Heart left ventricle (tissue), 13 donors: ENCODE measurements at regions not wholly inside any gene's neighbourhood (a gene's known extent, or its start where the extent isn't known, plus 50 kb on each side); places are given as distances from the start of the nearest gene placed in this dataset.

Experiments used
- CTCF ChIP-seq, 12 donors: fragments of 200-600 bp; sonication (generic) in 4 of 12; IDR thresholded peaks; one replicate each; pipeline versions ENCODE4 v1.5.0 to v1.8.0; 2018 to 2022; ENCODE audit warnings: antibody characterized with exemption in 12 of 12, mild to moderate bottlenecking in 5 of 12
- POLR2A ChIP-seq, 2 donors: fragments of 450-650 bp; IDR thresholded peaks; one replicate each; pipeline ENCODE4 v1.6.1; 2017; ENCODE audit warnings: antibody characterized with exemption in 2 of 2, mild to moderate bottlenecking in 2 of 2, moderate library complexity in 2 of 2
- donor health status: ischemic (EF 13 %, LVEDD 7.1; RV severe dilation, severe dysfunction).
- donor health status: DM: no; HTN: yes; CAD: no.
- donor health status: DM: no; HTN: no; CAD: no.
- donor health status: ischemic (EF 25% LVEDD 6.9; RV normal size, moderate dysfunction).
- donor health status: ischemic (EF 25% LVEDD 5.7; RV mildly dilated, moderate dysfunction).
- donor health status: ischemic (EF 35%, LVEDD 5.7; RV mildly dilated, moderate dysfunction).
- donor health status: nonischemic (EF 11% LVEDD 7.7; RV severe dilation, severe dysfunction).
- donor health status: DM: yes; HTN: yes; CAD: no.
- donor health status: PGD.
- donor health status: ischemic (EF 29% LVEDD 5.4; RV normal size, mild dysfunction).
- donor health status: nonischemic (EF 23%, LVEDD 6.1; RV moderate dilation, normal function).

GRCh38 chr5:33068786-33069185 is 357.7 kb downstream of the NPR3 start:
- TF ChIP-seq CTCF (IDR thresholded peaks at IDR 0.05) (no peak), POLR2A (IDR thresholded peaks at IDR 0.05) (no peak)
